ENCODE measurements at regions not wholly inside any gene's neighbourhood (a gene's known extent, or its start where the extent isn't known, plus 50 kb on each side); places are given as distances from the start of the nearest gene placed in this dataset.
A peak's percentile ranks its signal among the peaks of the same experiment; 100 is the strongest.

GRCh38 chr2:121094845-121095244 is 190.2 kb downstream of the TFCP2L1 start:
- POLR2A ChIA-PET = interaction anchor here (1.0 to 1.3 kb wide), 2 partner anchors 19 to 34 kb away, joined by 3 read pairs; no protein-coding TSS in a partner anchor
- no peak for DNase-seq (ENCODE audit: extremely low spot score)
- CTCF ChIA-PET = interaction anchor here (0.5 to 3.3 kb wide), 15 partner anchors 8 to 354 kb away, joined by 3 to 47 read pairs (median 4); no protein-coding TSS in a partner anchor
- TF ChIP-seq SUZ12 (IDR thresholded peaks at IDR 0.05) (no peak), NFRKB (IDR thresholded peaks at IDR 0.05) (no peak), L3MBTL2 (conservative IDR thresholded peaks at IDR 0.05) (no peak), CTBP1 (IDR thresholded peaks at IDR 0.05; ENCODE audit: borderline replicate concordance) (no peak), BHLHE40 (IDR thresholded peaks at IDR 0.05; ENCODE audit: borderline replicate concordance) (no peak), ZNF384 (IDR thresholded peaks at IDR 0.05) (no peak), ARNT (IDR thresholded peaks at IDR 0.05) (no peak), SP1 (IDR thresholded peaks at IDR 0.05) (no peak), PKNOX1 (IDR thresholded peaks at IDR 0.05) (no peak), TARDBP (IDR thresholded peaks at IDR 0.05) (no peak), FOXK2 (IDR thresholded peaks at IDR 0.05) (no peak), FOXM1 (IDR thresholded peaks at IDR 0.05; ENCODE audit: borderline replicate concordance) (no peak), HDGF (IDR thresholded peaks at IDR 0.05; ENCODE audit: borderline replicate concordance) (no peak), ELF4 (IDR thresholded peaks at IDR 0.05) (no peak), FOXA1 (IDR thresholded peaks at IDR 0.05) (no peak), LEF1 (IDR thresholded peaks at IDR 0.05; ENCODE audit: borderline replicate concordance) (no peak)

- DNase-seq (ENCODE audit: extremely low spot score) = peak; percentile 85
- POLR2A ChIA-PET = interaction anchor here (0.5 to 1.3 kb wide), 3 partner anchors 20 to 185 kb away, joined by 3 read pairs; no protein-coding TSS in a partner anchor
- CTCF ChIA-PET = interaction anchor here (0.5 to 3.3 kb wide), 20 partner anchors 9 to 951 kb away, joined by 3 to 47 read pairs (median 4); no protein-coding TSS in a partner anchor
- TF ChIP-seq ARNT (IDR thresholded peaks at IDR 0.05) = no peak
- no peak for TF ChIP-seq ZNF384 (IDR thresholded peaks at IDR 0.05)
- no peak for TF ChIP-seq HDGF (IDR thresholded peaks at IDR 0.05; ENCODE audit: borderline replicate concordance)
- no peak for TF ChIP-seq L3MBTL2 (conservative IDR thresholded peaks at IDR 0.05)
- no peak for TF ChIP-seq FOXK2 (IDR thresholded peaks at IDR 0.05)
- no peak for TF ChIP-seq FOXA1 (IDR thresholded peaks at IDR 0.05)
- TF ChIP-seq CTBP1 (IDR thresholded peaks at IDR 0.05; ENCODE audit: borderline replicate concordance) = no peak
- no peak for TF ChIP-seq BHLHE40 (IDR thresholded peaks at IDR 0.05; ENCODE audit: borderline replicate concordance)
These were observed 189.5 kb downstream of the TFCP2L1 start for GRCh38 chr2:121095257-121096080.

- ChIA-PET POLR2A (no interaction called here), CTCF (interaction anchor here (0.5 to 3.3 kb wide), 5 partner anchors 12 to 260 kb away, joined by 3 to 47 read pairs (median 8); no protein-coding TSS in a partner anchor)
- DNase-seq (ENCODE audit: extremely low spot score) = no peak
- TF ChIP-seq FOXK2 (IDR thresholded peaks at IDR 0.05) = no peak
- TF ChIP-seq NFRKB (IDR thresholded peaks at IDR 0.05) = no peak
- no peak for TF ChIP-seq TARDBP (IDR thresholded peaks at IDR 0.05)
- no peak for TF ChIP-seq SP1 (IDR thresholded peaks at IDR 0.05)
- TF ChIP-seq SUZ12 (IDR thresholded peaks at IDR 0.05) = no peak
- TF ChIP-seq L3MBTL2 (conservative IDR thresholded peaks at IDR 0.05) = no peak
- TF ChIP-seq BHLHE40 (IDR thresholded peaks at IDR 0.05; ENCODE audit: borderline replicate concordance) = no peak
- no peak for TF ChIP-seq HDGF (IDR thresholded peaks at IDR 0.05; ENCODE audit: borderline replicate concordance)
- no peak for TF ChIP-seq LEF1 (IDR thresholded peaks at IDR 0.05; ENCODE audit: borderline replicate concordance)
- no peak for TF ChIP-seq ELF4 (IDR thresholded peaks at IDR 0.05)
- no peak for TF ChIP-seq FOXA1 (IDR thresholded peaks at IDR 0.05)
- no peak for TF ChIP-seq PKNOX1 (IDR thresholded peaks at IDR 0.05)
- TF ChIP-seq FOXM1 (IDR thresholded peaks at IDR 0.05; ENCODE audit: borderline replicate concordance) = no peak
- TF ChIP-seq ARNT (IDR thresholded peaks at IDR 0.05) = no peak
- no peak for TF ChIP-seq ZNF384 (IDR thresholded peaks at IDR 0.05)
- TF ChIP-seq CTBP1 (IDR thresholded peaks at IDR 0.05; ENCODE audit: borderline replicate concordance) = no peak
These were observed 188.4 kb downstream of the TFCP2L1 start for GRCh38 chr2:121096611-121097010.

GRCh38 chr2:121098556-121098955 is 186.4 kb downstream of the TFCP2L1 start:
- POLR2A ChIA-PET = no interaction called here
- CTCF ChIA-PET = interaction anchor here (2.0 kb wide), 1 partner anchor 257 kb away, joined by 8 read pairs; no protein-coding TSS in a partner anchor
- no peak for DNase-seq (ENCODE audit: extremely low spot score)
- TF ChIP-seq HDGF (IDR thresholded peaks at IDR 0.05; ENCODE audit: borderline replicate concordance) (no peak), SP1 (IDR thresholded peaks at IDR 0.05) (no peak), PKNOX1 (IDR thresholded peaks at IDR 0.05) (no peak), FOXM1 (IDR thresholded peaks at IDR 0.05; ENCODE audit: borderline replicate concordance) (no peak), FOXK2 (IDR thresholded peaks at IDR 0.05) (no peak), NFRKB (IDR thresholded peaks at IDR 0.05) (no peak), LEF1 (IDR thresholded peaks at IDR 0.05; ENCODE audit: borderline replicate concordance) (no peak), ELF4 (IDR thresholded peaks at IDR 0.05) (no peak), FOXA1 (IDR thresholded peaks at IDR 0.05) (no peak), CTBP1 (IDR thresholded peaks at IDR 0.05; ENCODE audit: borderline replicate concordance) (no peak), ZNF384 (IDR thresholded peaks at IDR 0.05) (no peak), TARDBP (IDR thresholded peaks at IDR 0.05) (no peak), ARNT (IDR thresholded peaks at IDR 0.05) (no peak)
